Neural progenitor cell (in vitro differentiated cells): ENCODE measurements at regions not wholly inside any gene's neighbourhood (a gene's known extent, or its start where the extent isn't known, plus 50 kb on each side); places are given as distances from the start of the nearest gene placed in this dataset.

Source experiments
- CTCF ChIP-seq: fragments of 200-600 bp; sonication (generic); IDR thresholded peaks from 2 replicates; pipeline ENCODE4 v1.5.1; 2017; ENCODE audit warnings: antibody characterized with exemption, mild to moderate bottlenecking
- EZH2 ChIP-seq: fragments of 200-600 bp; sonication (generic); IDR thresholded peaks from 2 replicates; pipeline ENCODE4 v1.6.1; 2017; ENCODE audit warnings: antibody characterized with exemption, mild to moderate bottlenecking, moderate library complexity

GRCh38 chr3:152113413-152113812 lies 155.3 kb upstream of the MBNL1 start:
- no peak for TF ChIP-seq EZH2
- no peak for TF ChIP-seq CTCF
